Kidney (tissue), 13 donors: ENCODE measurements at regions not wholly inside any gene's neighbourhood (a gene's known extent, or its start where the extent isn't known, plus 50 kb on each side); places are given as distances from the start of the nearest gene placed in this dataset.

ENCODE experiments used
- DNase-seq, 5 donors: peaks; one replicate each; pipeline ENCODE4 v3.0.0-alpha.2; 2013 to 2020
- FAIRE-seq: peaks from 2 replicates; lab custom pipeline; 2012; peaks lifted over from hg19 to GRCh38; lab: Jason Lieb, UNC
- H3K27ac ChIP-seq, 2 donors: one replicate each; pipeline ENCODE4 v1.7.0; 2013; ENCODE audit warnings: low read depth in 2 of 2, low read length in 2 of 2, inconsistent platforms in 1 of 2
- H3K27me3 ChIP-seq: one replicate; pipeline ENCODE4 v1.7.1; 2013; ENCODE audit warnings: low read length, inconsistent platforms; ENCODE audit not compliant: control insufficient read depth, insufficient read depth
- H3K36me3 ChIP-seq, 3 donors: one replicate each; pipeline versions ENCODE4 v1.7.0 to v1.7.1; 2013; ENCODE audit warnings: low read length in 3 of 3, control low read depth in 1 of 3, inconsistent platforms in 1 of 3; ENCODE audit not compliant: insufficient read depth in 3 of 3, control insufficient read depth in 2 of 3
- H3K4me1 ChIP-seq, 3 donors: one replicate each; pipeline versions ENCODE4 v1.7.0 to v1.7.1; 2013; ENCODE audit warnings: low read length in 3 of 3, inconsistent platforms in 1 of 3, low read depth in 1 of 3; ENCODE audit not compliant: control insufficient read depth in 2 of 3, insufficient read depth in 2 of 3
- H3K4me3 ChIP-seq, 3 donors: one replicate each; pipeline versions ENCODE4 v1.7.0 to v1.8.1; 2013; ENCODE audit warnings: low read length in 3 of 3, control low read depth in 1 of 3, inconsistent platforms in 1 of 3
- H3K9ac ChIP-seq, 3 donors: one replicate each; pipeline versions ENCODE4 v1.7.0 to v1.7.1; 2013; ENCODE audit warnings: low read length in 3 of 3, control low read depth in 1 of 3, inconsistent platforms in 1 of 3
- H3K9me3 ChIP-seq, 3 donors: one replicate each; pipeline versions ENCODE4 v1.7.0 to v1.7.1; 2013; ENCODE audit warnings: low read length in 3 of 3, control low read depth in 1 of 3, inconsistent platforms in 1 of 3; ENCODE audit not compliant: control insufficient read depth in 2 of 3, insufficient read depth in 1 of 3
- intact Hi-C: fragments of 100-400 bp; cut with DNase I; formaldehyde crosslinking; loops from one replicate; pipeline ENCODE4 v1.11.1; 2022
- TF ChIP-seq, protein P1 (sequence below): IDR thresholded peaks from 3 replicates; pipeline ENCODE4 v1.5.1; 2012; ENCODE audit warnings: mild to moderate bottlenecking, moderate library complexity, borderline replicate concordance; ENCODE audit not compliant: insufficient read depth; ENCODE audit errors: extremely low read depth
- donor health status: control.
- donor health status: control.
- donor health status: control.
- donor health status: control.
- donor health status: control.
- donor health status: DM: yes; HTN: yes; CAD: no.
- donor health status: Normal renal cell carcinoma (clear cell type).

DNA sequence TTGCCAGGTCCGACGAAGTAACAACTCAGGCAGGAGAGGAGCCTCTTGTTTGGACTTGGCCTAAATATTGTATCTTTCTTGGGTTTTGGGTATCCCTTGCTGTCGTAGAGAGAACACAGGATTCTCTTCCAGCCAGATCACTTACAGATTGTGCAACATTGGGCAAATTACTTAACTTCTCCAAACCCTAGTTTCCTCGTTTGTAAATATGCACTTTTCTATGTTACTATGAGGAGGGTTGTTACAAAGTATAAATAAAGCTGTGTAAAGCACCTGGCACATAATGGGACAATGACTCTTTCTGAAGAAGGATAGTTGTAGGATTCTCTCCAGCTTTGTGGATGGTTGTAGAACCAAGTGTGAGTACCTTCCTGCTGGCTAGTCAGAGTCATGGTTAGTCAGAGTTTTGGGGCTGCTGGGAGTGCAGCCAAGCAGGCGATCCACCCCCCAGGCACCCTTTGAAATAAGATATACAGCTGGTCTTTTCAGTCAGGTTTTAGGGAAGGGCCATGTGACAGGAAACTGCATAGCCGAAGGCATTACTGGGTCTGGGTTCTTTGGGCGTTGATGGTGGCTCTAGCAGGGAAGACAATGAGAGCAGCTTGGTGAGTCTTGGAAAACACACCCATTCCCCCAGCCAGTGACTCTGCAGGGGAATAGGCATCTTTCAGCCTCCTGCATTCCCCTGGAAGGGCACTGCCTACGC, 49.9 kb upstream of the GDNF start:
- Histone ChIP-seq H3K4me3 (no peak overlapping the region), H3K4me1 (peaks cover 3 to 10% (median 8%) of the 10 kb centered on the region in 3 donors), H3K36me3 (no peaks in the 10 kb centered on the region), H3K9me3 (no peaks in the 10 kb centered on the region), H3K27ac (no peak overlapping the region), H3K27me3 (no peaks in the 10 kb centered on the region), H3K9ac (no peak overlapping the region)
- FAIRE-seq (no peak), DNase-seq (no peak)
- intact Hi-C loops = no loop called here
- TF ChIP-seq, protein P1, sequence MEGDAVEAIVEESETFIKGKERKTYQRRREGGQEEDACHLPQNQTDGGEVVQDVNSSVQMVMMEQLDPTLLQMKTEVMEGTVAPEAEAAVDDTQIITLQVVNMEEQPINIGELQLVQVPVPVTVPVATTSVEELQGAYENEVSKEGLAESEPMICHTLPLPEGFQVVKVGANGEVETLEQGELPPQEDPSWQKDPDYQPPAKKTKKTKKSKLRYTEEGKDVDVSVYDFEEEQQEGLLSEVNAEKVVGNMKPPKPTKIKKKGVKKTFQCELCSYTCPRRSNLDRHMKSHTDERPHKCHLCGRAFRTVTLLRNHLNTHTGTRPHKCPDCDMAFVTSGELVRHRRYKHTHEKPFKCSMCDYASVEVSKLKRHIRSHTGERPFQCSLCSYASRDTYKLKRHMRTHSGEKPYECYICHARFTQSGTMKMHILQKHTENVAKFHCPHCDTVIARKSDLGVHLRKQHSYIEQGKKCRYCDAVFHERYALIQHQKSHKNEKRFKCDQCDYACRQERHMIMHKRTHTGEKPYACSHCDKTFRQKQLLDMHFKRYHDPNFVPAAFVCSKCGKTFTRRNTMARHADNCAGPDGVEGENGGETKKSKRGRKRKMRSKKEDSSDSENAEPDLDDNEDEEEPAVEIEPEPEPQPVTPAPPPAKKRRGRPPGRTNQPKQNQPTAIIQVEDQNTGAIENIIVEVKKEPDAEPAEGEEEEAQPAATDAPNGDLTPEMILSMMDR = no peak
